ENCODE measurements at regions not wholly inside any gene's neighbourhood (a gene's known extent, or its start where the extent isn't known, plus 50 kb on each side); places are given as distances from the start of the nearest gene placed in this dataset.

DNA sequence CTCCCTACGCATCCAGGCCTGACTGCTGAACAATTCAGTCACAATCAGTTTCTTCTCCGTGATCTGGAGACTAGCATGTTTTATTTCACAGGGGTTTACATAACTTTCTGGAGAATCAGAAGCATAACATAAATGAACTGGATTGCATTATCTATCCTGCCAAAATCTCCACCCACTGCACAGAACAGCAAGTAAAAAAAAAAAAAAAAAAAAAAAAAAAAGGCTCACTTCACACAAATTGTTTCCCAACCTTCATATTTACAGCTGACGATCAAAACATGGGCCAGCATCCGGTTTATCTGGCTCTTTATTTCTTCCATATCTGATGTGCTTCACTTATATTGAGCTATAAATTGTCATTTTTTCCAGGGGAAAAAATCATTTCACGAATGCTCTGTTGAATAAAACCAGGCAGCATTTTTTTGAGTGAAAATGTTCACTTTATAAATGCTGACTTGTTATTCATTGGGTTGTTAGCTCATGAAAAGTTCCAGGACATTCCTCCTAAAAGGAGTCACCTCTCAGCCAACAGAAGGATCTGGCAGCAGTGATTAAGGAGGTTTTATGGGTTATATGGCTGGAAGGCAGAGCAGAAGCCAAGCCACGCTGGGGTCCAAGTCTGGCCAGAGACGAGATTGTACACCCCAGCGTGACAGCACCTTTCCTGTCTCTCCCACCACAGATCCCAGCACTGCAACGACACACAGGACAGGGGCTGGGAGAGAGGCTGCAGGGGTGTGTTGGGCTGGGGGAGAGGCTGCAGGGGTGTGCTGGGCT, 51.2 kb upstream of the GLI2 start:
- no peak for DNase-seq

DNA sequence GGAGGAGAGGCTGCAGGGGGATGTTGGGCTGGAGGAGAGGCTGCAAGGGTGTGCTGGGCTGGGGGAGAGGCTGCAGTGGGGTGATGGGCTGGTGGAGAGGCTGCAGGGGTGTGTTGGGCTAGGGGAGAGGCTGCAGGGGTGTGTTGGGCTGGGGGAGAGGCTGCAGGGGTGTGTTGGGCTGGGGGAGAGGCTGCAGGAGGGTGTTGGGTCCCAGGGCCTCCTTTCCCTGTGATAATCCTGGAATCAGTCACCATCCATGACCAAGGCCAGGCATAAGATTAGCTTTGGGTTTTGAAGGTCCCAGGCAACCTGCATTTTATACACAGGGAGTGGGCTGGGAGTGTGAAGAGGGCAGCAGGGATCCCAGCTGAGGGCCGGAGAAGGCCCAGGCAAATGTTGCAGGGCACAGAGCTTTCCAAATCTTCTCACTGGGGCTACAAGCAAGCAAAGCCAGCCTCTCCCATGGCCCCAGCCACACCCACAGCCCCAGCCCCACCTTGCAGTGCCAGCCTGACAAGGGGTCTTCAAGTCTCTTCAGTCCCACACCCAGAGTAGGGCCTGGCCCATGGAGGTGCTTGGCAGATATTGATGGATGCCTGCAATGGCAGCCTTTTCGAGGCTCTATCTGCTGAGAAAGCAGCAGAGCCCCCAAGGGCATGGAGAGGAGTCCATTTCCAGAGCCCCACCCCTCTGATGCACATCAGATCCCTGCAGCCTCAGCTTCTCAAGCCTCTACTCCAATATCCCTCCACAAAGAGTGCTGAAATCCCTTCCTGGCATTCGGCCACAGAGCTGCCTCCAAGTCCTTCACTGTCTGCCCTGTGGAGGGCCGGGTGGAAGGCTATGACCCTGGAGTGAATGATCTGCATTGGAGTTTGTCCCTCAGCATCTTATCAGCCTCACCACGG, 50.3 kb upstream of the GLI2 start:
- no peak for DNase-seq

Data from stimulated activated naive CD4-positive, alpha-beta T cell treated with Interleukin-2 at 50 U/mL for 16 hours (primary cell).